ENCODE measurements at regions not wholly inside any gene's neighbourhood (a gene's known extent, or its start where the extent isn't known, plus 50 kb on each side); places are given as distances from the start of the nearest gene placed in this dataset.

GRCh38 chr6:168875811-168876576 lies 377.7 kb downstream of the THBS2 start:
- TF ChIP-seq CTCF (IDR thresholded peaks at IDR 0.05; ENCODE audit: low read depth, low read length, missing input control) (no peak), REST (IDR thresholded peaks at IDR 0.05) (no peak), RAD21 (IDR thresholded peaks at IDR 0.05) (no peak), JUND (IDR thresholded peaks at IDR 0.05) (no peak), YY1 (IDR thresholded peaks at IDR 0.05) (no peak), ATF3 (IDR thresholded peaks at IDR 0.05) (no peak), RXRA (IDR thresholded peaks at IDR 0.05) (no peak), TAF1 (conservative IDR thresholded peaks at IDR 0.05) (no peak), HNF4A (conservative IDR thresholded peaks at IDR 0.05) (no peak)

All from liver (tissue), 3 donors.